PC-9 (cell line): ENCODE measurements at regions not wholly inside any gene's neighbourhood (a gene's known extent, or its start where the extent isn't known, plus 50 kb on each side); places are given as distances from the start of the nearest gene placed in this dataset.

Source experiments
- BruUV-seq: library from RNA; stranded (reverse); fragments of 400-500 nt; replicated peaks from 2 replicates; lab custom pipeline; 2021; lab: Mats Ljungman, UMichigan
- CTCF ChIA-PET: fragments of 300-600 bp; sonication (Branson Sonifier 250); formaldehyde crosslinking; loops from one replicate; lab custom pipeline; 2022; ENCODE audit warnings: antibody characterized with exemption; lab: Charles Lee
- POLR2A ChIA-PET: fragments of 300-600 bp; sonication (Branson Sonifier 250); formaldehyde crosslinking; loops from one replicate; lab custom pipeline; 2022; ENCODE audit warnings: antibody characterized with exemption; ENCODE audit not compliant: unreplicated experiment; lab: Charles Lee
- DNase-seq, 2 experiments: peaks; one replicate each; pipeline versions ENCODE4 v3.0.0 to v3.0.0-alpha.2; 2015 to 2022; ENCODE audit warnings: mixed read lengths in 1 of 2
- H2AFZ ChIP-seq: fragments of 200-600 bp; sonication (generic); 2 replicates; pipeline ENCODE4 v1.8.1; 2017; ENCODE audit warnings: antibody characterized with exemption
- H3F3A ChIP-seq: fragments of 200-600 bp; sonication (generic); 2 replicates; pipeline ENCODE4 v1.8.1; 2017; ENCODE audit warnings: antibody characterized with exemption, mild to moderate bottlenecking, low read depth; ENCODE audit not compliant: insufficient read depth
- H3K27ac ChIP-seq: fragments of 200-600 bp; sonication (generic); 2 replicates; pipeline ENCODE4 v1.6.1; 2016; ENCODE audit warnings: mixed run types
- H3K27me3 ChIP-seq: fragments of 200-600 bp; sonication (generic); 2 replicates; pipeline ENCODE4 v1.6.1; 2016; ENCODE audit warnings: low read depth, mixed run types; ENCODE audit not compliant: insufficient read depth
- H3K36me3 ChIP-seq: fragments of 200-600 bp; sonication (generic); 2 replicates; pipeline ENCODE4 v1.6.1; 2016; ENCODE audit warnings: low read depth, mixed run types
- H3K4me1 ChIP-seq: fragments of 200-600 bp; sonication (generic); replicated peaks from 2 replicates; pipeline ENCODE4 v1.6.1; 2016; ENCODE audit warnings: mixed run types; ENCODE audit not compliant: insufficient read depth
- H3K4me2 ChIP-seq: fragments of 200-600 bp; sonication (generic); 2 replicates; pipeline ENCODE4 v1.6.1; 2017; ENCODE audit warnings: mixed run types
- H3K4me3 ChIP-seq: fragments of 200-600 bp; sonication (generic); 2 replicates; pipeline ENCODE4 v1.6.1; 2016; ENCODE audit warnings: mixed run types
- H3K79me2 ChIP-seq: fragments of 200-600 bp; sonication (generic); 2 replicates; pipeline ENCODE4 v1.6.1; 2017; ENCODE audit warnings: low read depth, mixed run types
- H3K9me2 ChIP-seq: fragments of 200-600 bp; sonication (generic); 2 replicates; pipeline ENCODE4 v1.8.1; 2017; ENCODE audit warnings: mild to moderate bottlenecking; ENCODE audit not compliant: insufficient read depth
- H3K9me3 ChIP-seq: fragments of 200-600 bp; sonication (generic); 2 replicates; pipeline ENCODE4 v1.8.1; 2016; ENCODE audit warnings: low read depth; ENCODE audit not compliant: insufficient read depth
- H4K20me1 ChIP-seq: fragments of 200-600 bp; sonication (generic); 2 replicates; pipeline ENCODE4 v1.8.1; 2017; ENCODE audit not compliant: insufficient read depth
- CTCF ChIP-seq: fragments of 200-600 bp; sonication (generic); conservative IDR thresholded peaks from 2 replicates; pipeline ENCODE4 v1.6.1; 2017; ENCODE audit warnings: mixed run types, antibody characterized with exemption, mild to moderate bottlenecking, moderate library complexity
- EZH2 ChIP-seq: fragments of 200-600 bp; sonication (generic); IDR thresholded peaks from 2 replicates; pipeline ENCODE4 v1.8.0; 2017; ENCODE audit warnings: antibody characterized with exemption, low read depth
- intact Hi-C: fragments of 100-400 bp; cut with micrococcal nuclease; formaldehyde crosslinking; loops from one replicate; pipeline ENCODE4 v1.10.0; 2022; ENCODE audit not compliant: unreplicated experiment

- H3F3A ChIP-seq: no peaks in the 10 kb centered on the region
- no peaks in the 10 kb centered on the region for H3K9me3 ChIP-seq
- CTCF ChIA-PET: no interaction called here
- TF ChIP-seq EZH2: no peak
- TF ChIP-seq CTCF: no peak
- no peaks in the 10 kb centered on the region for H3K4me1 ChIP-seq
- peaks cover 96% of the 10 kb centered on the region for H3K27me3 ChIP-seq
- no peak overlapping the region for H3K4me2 ChIP-seq
- H2AFZ ChIP-seq: no peak overlapping the region
- no peaks in the 10 kb centered on the region for H3K36me3 ChIP-seq
- no peak overlapping the region for H3K4me3 ChIP-seq
- H3K79me2 ChIP-seq: no peaks in the 10 kb centered on the region
- H3K9me2 ChIP-seq: no peaks in the 10 kb centered on the region
- BruUV-seq: no TSS peak
- H3K27ac ChIP-seq: no peak overlapping the region
- POLR2A ChIA-PET: no interaction called here
- DNase-seq: no peak
- intact Hi-C loops: no loop called here
- H4K20me1 ChIP-seq: no peaks in the 10 kb centered on the region
Measured at GRCh38 chr2:23327416-23327815, 57.6 kb upstream of the KLHL29 start.

- Histone ChIP-seq H3K79me2 (no peaks in the 10 kb centered on the region), H3K27me3 (peaks cover 96% of the 10 kb centered on the region), H3K9me3 (no peaks in the 10 kb centered on the region), H2AFZ (no peak overlapping the region), H3K4me1 (no peaks in the 10 kb centered on the region), H3F3A (no peaks in the 10 kb centered on the region), H3K4me3 (no peak overlapping the region), H3K9me2 (no peaks in the 10 kb centered on the region), H3K27ac (no peak overlapping the region), H4K20me1 (no peaks in the 10 kb centered on the region), H3K4me2 (no peak overlapping the region), H3K36me3 (no peaks in the 10 kb centered on the region)
- POLR2A ChIA-PET: no interaction called here
- no peak for TF ChIP-seq EZH2
- no peak for TF ChIP-seq CTCF
- no peak for DNase-seq
- intact Hi-C loops: no loop called here
- CTCF ChIA-PET: no interaction called here
- BruUV-seq: no TSS peak
Measured at GRCh38 chr2:23327887-23328286, 57.1 kb upstream of the KLHL29 start.

- Histone ChIP-seq H3K4me2 (no peak overlapping the region), H3K4me3 (no peak overlapping the region), H3K36me3 (no peaks in the 10 kb centered on the region), H4K20me1 (no peaks in the 10 kb centered on the region), H3K4me1 (no peaks in the 10 kb centered on the region), H3K27me3 (peaks cover 97% of the 10 kb centered on the region), H3K9me2 (no peaks in the 10 kb centered on the region), H3F3A (no peaks in the 10 kb centered on the region), H3K27ac (no peak overlapping the region), H3K79me2 (no peaks in the 10 kb centered on the region), H3K9me3 (no peaks in the 10 kb centered on the region), H2AFZ (no peak overlapping the region)
- TF ChIP-seq CTCF (no peak), EZH2 (no peak)
- BruUV-seq: no TSS peak
- ChIA-PET POLR2A (interaction anchor here (0.6 kb wide), 1 partner anchor 177 kb away, joined by 5 read pairs; no protein-coding TSS in a partner anchor), CTCF (no interaction called here)
- intact Hi-C loops: no loop called here
- DNase-seq: peak in 1 of 2 experiments; percentile 8
Measured at GRCh38 chr2:23330214-23330613, 54.8 kb upstream of the KLHL29 start.
